RKO (cell line): ENCODE measurements at regions not wholly inside any gene's neighbourhood (a gene's known extent, or its start where the extent isn't known, plus 50 kb on each side); places are given as distances from the start of the nearest gene placed in this dataset.
"Not testable (repeated sequence)": the region's sequence is repeated elsewhere in the genome, so short reads cannot be mapped to it uniquely, and the experiment has no call there.

Experiments used
- DNase-seq: peaks from one replicate; pipeline ENCODE4 v3.0.0-alpha.2; 2016; ENCODE audit warnings: low spot score

DNA sequence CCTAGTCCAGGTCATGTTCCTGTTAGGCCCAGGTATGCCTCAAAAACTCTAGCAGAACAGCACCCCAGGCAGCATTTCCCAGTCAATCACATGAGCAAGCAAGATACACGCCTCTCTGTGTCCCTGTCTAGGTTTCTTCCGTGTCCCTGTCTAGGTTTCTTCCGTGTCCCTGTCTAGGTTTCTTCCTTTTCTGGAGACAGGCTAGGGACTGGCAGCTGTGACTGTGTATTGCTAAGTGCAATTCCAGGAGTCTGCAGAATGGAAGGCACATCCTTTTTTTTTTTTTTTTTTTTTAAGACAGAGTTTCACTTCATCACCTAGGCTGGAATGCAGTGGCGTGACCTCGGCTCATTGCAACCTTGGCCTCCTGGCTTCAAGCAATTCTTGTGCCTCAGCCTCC is 77.6 kb downstream of the SETD4 start:
- DNase-seq = no peak

- no peak for DNase-seq
Observed at GRCh38 chr21:35981514-35982070, 78.7 kb downstream of the SETD4 start.

DNA sequence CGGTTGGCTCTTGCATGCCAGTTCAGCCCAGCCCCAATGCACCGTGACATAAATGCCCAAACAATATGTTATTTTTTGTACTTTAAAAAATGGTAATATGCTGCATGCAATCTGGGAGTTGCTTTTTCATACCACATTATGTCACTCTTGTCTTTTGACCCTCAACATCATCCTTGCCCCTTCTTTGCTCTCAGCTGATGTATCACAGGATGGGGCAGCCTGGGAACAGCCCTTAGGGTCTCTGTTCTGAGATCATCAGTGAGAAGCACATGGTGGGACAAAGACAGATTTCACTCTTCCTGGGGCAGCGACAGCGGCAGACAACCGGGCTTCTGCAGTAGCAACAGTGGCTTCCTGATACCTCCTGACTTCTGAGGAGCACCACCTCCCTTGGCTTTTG is 79.5 kb downstream of the SETD4 start:
- DNase-seq = no peak

DNA sequence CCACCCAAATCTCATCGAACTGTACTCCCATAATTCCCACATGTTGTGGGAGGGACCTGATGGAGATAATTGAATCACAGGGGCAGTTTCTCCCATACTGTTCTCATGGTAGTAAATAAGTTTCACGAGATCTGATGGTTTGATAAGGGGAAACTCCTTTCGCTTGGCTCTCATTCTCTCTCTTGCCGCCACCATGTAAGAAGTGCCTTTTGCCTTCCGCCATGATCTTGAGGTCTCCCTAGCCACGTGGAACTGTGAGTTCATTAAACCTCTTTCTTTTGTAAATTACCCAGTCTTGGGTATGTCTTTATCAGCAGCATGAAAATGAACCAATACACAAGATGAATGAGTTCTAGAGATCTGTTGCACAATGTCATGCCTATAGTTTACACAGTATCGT is 82.5 kb downstream of the SETD4 start:
- not testable (repeated sequence) for DNase-seq

- no peak for DNase-seq
Observed at GRCh38 chr21:35976929-35977328, 83.4 kb downstream of the SETD4 start.

- DNase-seq = no peak
Observed at GRCh38 chr21:35976481-35976880, 83.8 kb downstream of the SETD4 start.

GRCh38 chr21:35974775-35975174 is 85.6 kb downstream of the SETD4 start:
- DNase-seq = no peak

GRCh38 chr21:35971824-35972223 is 88.5 kb downstream of the SETD4 start:
- DNase-seq = no peak

DNA sequence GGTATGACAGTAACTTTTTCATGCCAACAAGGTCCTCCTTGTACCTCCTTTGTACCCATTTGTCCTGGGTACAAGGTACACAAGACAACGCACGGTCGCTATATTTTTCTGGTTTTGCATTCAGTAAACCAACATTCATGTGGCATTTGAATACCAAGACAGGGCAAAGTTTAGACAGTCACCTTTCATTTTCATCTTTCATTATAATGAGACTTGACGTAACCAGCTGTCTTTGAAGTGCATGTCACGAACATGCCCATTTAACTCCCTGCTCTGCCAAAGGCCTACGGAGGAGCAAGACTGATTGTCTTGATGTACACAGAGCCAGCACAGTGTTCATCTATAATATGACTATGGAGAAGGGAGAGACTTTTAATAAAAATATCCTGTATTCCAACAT is 91.0 kb downstream of the SETD4 start:
- DNase-seq = no peak

- no peak for DNase-seq
Observed at GRCh38 chr21:35968564-35968963, 91.8 kb downstream of the SETD4 start.

- DNase-seq = no peak
Observed at GRCh38 chr21:35965699-35966098, 94.6 kb downstream of the SETD4 start.

DNA sequence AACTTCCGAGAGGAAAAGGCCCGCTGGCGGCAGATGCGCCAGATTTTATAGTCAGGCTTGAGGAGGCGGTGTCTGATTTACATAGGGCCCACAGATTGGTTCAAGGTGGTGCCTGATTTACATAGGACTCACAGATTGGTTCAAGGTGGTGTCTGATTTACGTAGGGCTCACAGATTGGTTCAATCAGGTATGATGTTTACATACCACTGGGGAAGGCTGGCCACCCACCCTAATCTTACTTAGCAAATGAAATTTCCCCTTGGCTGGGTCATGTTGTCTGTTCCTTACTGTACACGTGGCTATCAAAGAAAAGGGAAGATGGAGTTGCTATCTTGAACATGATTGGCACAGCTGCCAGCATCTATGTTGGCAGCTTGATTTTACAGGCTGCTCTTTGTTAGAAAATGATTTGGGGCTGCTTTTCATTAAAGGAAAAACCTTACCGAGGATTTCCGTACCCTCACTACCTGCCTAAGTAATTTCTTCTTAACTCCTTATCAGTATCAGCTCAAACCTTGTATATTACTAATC is 96.3 kb downstream of the SETD4 start:
- DNase-seq = peak; percentile 25

DNA sequence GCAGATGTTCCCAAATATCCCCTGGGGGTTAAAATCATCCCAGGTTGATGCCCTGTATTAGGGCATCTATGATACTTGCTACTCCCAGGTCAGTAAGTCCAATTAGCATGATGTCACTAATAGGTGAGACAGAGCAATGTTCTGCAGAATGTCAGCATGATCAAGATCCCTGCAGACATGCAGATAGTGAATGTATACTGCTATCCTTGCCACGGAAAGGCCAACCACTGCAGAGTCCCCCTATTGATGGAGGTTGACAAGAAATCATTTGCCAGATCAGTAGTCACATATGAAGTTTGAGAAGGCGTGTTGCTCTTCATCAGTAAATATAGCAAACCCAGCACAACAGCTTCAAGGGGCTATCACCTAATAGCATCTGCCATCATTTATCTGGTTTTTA is 97.4 kb downstream of the SETD4 start:
- DNase-seq = no peak

GRCh38 chr21:35954066-35954465 is 106.3 kb downstream of the SETD4 start:
- no peak for DNase-seq

DNA sequence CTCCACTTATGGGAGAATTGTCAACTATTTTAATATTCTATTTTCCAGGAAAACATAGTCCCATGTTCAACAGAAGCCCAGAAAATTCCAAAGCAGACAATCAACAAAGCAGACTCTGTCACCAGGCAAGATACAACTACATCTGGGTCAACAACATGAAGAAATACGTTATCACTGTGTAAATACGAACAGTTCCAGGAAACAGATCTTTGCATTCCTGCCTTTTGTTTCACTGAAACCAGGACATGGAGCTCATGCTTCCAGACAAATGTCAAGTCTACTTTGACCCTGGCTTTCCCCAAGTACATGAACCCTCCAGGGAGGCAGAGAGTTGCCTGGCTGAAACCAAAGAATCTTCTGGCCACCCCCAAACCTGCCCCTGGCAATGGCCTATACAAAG is 106.7 kb downstream of the SETD4 start:
- DNase-seq = no peak

GRCh38 chr21:35952651-35953340 is 107.5 kb downstream of the SETD4 start:
- DNase-seq = no peak

- DNase-seq = no peak
Observed at GRCh38 chr21:35948982-35949381, 111.3 kb downstream of the SETD4 start.

DNA sequence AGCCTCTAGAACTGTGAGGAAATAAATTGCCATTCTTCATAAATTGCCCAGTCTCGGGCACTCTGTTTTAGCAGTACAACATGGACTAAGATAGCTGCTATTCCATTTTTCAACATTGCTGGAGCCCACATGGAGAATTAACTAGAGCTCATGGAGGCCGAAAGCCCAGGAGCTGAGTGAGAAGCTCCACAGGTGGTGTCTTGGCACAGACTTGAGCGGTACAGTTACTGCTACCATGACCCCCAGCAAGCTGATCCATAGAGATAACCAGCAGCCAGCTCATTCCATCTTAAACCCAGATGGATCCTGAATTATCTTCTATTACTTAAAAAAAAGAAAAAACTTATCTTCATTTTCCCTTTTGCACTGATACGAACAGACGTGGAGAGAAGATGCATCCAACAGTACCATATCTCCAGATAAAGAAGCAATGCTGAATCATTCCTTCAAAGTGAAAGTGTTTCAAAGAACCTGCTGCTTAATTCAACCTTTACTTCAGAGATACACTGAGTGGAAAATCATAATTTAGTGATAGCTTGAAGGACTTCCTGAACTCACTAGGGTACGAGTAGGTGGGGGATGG is 115.1 kb downstream of the SETD4 start:
- no peak for DNase-seq

DNA sequence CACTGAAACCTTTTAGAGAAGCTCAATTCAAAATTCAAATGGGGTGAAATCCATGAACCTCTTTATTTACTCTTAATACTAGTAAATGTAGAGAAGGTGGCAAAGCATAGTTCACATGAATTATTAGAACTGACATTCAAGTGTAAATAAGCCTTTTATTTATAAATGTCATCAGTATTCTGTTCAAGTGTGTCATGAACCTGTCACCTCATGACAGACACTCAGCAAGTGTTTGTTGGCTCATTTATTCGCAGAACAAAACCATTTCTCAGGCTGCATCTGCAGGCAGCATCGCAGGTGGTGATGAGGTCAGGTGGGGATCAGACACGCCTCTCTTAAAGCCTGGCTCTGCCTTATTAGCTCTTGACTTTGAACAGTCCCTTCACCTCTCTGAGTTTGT is 116.6 kb downstream of the SETD4 start:
- DNase-seq = no peak

- no peak for DNase-seq
Observed at GRCh38 chr21:35942211-35943144, 117.8 kb downstream of the SETD4 start.

GRCh38 chr21:35940074-35940927 is 120.0 kb downstream of the SETD4 start:
- peak; percentile 78 for DNase-seq
